GM18502 (cell line): ENCODE measurements at regions not wholly inside any gene's neighbourhood (a gene's known extent, or its start where the extent isn't known, plus 50 kb on each side); places are given as distances from the start of the nearest gene placed in this dataset.
A peak's percentile ranks its signal among the peaks of the same experiment; 100 is the strongest.

Experiments used
- ATAC-seq: cut with Tn5 transposase; IDR thresholded peaks from one replicate; pipeline ENCODE4 v1.9.1; 2021; ENCODE audit warnings: mild to moderate bottlenecking; ENCODE audit not compliant: unreplicated experiment, poor library complexity

- ATAC-seq: no peak
Observed at GRCh38 chr13:76472916-76473315, 413.3 kb downstream of the KCTD12 start.

GRCh38 chr13:76471486-76471885 lies 414.7 kb downstream of the KCTD12 start:
- no peak for ATAC-seq

GRCh38 chr13:76470991-76471390 lies 415.2 kb downstream of the KCTD12 start:
- ATAC-seq: no peak

- ATAC-seq: no peak
Observed at GRCh38 chr13:76466043-76466442, 420.2 kb downstream of the KCTD12 start.

- ATAC-seq: no peak
Observed at GRCh38 chr13:76463314-76463713, 422.9 kb downstream of the KCTD12 start.

- no peak for ATAC-seq
Observed at GRCh38 chr13:76461999-76462398, 424.2 kb downstream of the KCTD12 start.

- no peak for ATAC-seq
Observed at GRCh38 chr13:76461484-76461883, 424.7 kb downstream of the KCTD12 start.

GRCh38 chr13:76459863-76460262 lies 426.3 kb downstream of the KCTD12 start:
- no peak for ATAC-seq

- ATAC-seq: no peak
Observed at GRCh38 chr13:76455960-76456359, 430.2 kb downstream of the KCTD12 start.

GRCh38 chr13:76454991-76455390 lies 431.2 kb downstream of the KCTD12 start:
- ATAC-seq: no peak

GRCh38 chr13:76449716-76450115 lies 436.5 kb downstream of the KCTD12 start:
- ATAC-seq: no peak

GRCh38 chr13:76446191-76446590 lies 440.0 kb downstream of the KCTD12 start:
- ATAC-seq: no peak

GRCh38 chr13:76440568-76440967 lies 445.6 kb downstream of the KCTD12 start:
- peak; percentile 99 for ATAC-seq

- ATAC-seq: no peak
Observed at GRCh38 chr13:76439546-76439945, 446.7 kb downstream of the KCTD12 start.

GRCh38 chr13:76438050-76438449 lies 448.2 kb downstream of the KCTD12 start:
- ATAC-seq: no peak

- ATAC-seq: no peak
Observed at GRCh38 chr13:76425935-76426334, 460.3 kb downstream of the KCTD12 start.

- ATAC-seq: no peak
Observed at GRCh38 chr13:76421011-76421410, 465.2 kb downstream of the KCTD12 start.

- ATAC-seq: no peak
Observed at GRCh38 chr13:76418404-76418803, 467.8 kb downstream of the KCTD12 start.

- no peak for ATAC-seq
Observed at GRCh38 chr13:76414320-76414719, 471.9 kb downstream of the KCTD12 start.

- ATAC-seq: no peak
Observed at GRCh38 chr13:76406243-76406642, 480.0 kb downstream of the KCTD12 start.

GRCh38 chr13:76398425-76398824 lies 487.8 kb downstream of the KCTD12 start:
- no peak for ATAC-seq

GRCh38 chr13:76397413-76397812 lies 488.8 kb downstream of the KCTD12 start:
- no peak for ATAC-seq

GRCh38 chr13:76389321-76389720 lies 496.9 kb downstream of the KCTD12 start:
- no peak for ATAC-seq
